ENCODE measurements at regions not wholly inside any gene's neighbourhood (a gene's known extent, or its start where the extent isn't known, plus 50 kb on each side); places are given as distances from the start of the nearest gene placed in this dataset.
A peak's percentile ranks its signal among the peaks of the same experiment; 100 is the strongest.
"Not testable (repeated sequence)": the region's sequence is repeated elsewhere in the genome, so short reads cannot be mapped to it uniquely, and the experiment has no call there.

DNA sequence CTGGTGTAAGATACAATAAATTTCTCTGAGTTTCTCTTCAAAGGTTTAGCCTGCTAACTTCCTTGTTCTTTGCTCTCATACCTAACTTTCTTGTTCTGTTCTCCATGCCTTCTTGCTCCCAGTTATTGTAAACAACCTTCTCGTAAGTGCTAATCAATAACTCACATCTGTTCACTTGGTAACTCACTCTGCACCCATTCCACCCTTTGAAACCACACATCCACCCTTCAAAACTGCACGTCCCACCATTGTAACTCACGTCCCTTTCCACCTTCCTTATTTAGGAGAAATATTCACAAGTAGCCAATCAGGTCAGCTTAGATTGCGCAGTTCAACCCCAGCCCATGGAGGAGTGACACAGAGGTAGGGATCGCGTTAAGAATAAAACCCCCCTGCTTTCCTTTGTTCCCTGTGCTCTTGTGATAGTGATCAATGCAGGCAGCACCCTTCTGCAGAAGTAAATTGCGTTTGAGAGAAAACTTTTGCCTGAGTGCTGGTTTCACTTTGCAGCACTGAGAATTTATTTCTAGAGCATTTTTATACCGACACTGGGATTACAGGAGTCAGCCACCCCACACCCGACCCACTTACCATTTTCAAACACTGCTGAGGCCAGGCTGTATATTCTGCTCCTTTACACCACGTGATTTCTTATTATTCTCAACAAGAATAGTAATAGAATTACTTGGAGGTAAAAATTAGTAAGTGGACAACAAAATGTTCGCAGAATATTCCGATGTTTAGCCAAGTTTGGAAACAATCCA, 789.2 kb upstream of the RGS18 start:
- no peak for DNase-seq

- DNase-seq, result no peak
Measured at GRCh38 chr1:191371626-191372025, 786.6 kb upstream of the RGS18 start.

DNA sequence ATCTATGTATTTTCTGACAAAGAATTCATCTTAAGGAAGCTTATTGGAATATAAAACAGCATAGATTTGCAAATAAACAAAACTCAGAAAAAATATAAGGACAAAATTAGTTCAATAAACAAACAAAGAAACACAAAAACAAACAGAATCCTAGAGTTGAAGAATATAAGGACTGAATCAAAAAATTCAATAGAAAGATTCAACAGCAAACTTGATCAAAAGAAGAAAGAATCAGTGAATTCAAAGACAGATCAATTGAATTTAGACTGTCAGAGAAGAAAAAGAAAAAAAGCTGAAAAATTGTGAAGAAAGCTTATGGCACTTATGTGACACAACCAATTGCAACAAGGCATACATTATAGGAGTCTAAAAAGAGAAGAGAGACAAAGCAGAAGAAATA, 770.0 kb upstream of the RGS18 start:
- no peak for DNase-seq

DNA sequence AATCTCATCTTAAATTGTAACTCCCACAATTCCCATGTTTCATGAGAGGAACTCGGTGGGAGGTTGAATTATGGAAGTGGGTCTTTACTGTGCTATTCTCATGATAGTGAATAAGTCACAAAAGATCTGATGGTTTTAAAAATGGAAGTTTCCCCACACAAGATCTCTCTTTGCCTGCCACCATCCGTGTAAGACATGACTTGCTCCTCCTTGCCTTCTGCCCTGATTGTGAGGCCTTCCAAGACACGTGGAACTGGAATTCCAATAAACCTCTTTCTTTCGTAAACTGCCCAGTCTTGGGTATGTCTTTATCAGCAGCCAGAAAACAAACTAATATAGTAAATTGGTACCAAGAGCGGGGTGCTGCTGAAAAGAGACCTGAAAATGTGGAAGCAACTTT, 761.6 kb upstream of the RGS18 start:
- DNase-seq, result no peak

DNA sequence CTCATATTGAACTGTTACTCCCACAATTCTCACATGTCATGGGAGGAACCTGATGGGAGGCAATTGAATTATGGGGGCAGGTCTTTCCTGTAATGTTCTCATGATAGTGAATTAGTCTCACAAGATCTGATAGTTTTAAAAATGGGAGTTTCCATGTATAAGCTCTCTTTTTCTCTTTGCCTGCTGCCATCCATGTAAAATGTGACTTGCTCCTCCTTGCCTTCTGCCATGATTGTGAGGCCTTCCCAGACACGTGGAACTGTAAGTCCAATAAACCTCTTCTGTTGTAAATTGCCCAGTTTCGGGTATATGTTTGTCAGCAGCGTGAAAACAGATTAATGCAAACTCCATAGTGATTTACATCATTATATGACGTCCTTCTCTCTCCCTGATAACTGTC, 759.7 kb upstream of the RGS18 start:
- DNase-seq, result no peak

GRCh38 chr1:191405417-191405816, 752.8 kb upstream of the RGS18 start:
- DNase-seq, result no peak

DNA sequence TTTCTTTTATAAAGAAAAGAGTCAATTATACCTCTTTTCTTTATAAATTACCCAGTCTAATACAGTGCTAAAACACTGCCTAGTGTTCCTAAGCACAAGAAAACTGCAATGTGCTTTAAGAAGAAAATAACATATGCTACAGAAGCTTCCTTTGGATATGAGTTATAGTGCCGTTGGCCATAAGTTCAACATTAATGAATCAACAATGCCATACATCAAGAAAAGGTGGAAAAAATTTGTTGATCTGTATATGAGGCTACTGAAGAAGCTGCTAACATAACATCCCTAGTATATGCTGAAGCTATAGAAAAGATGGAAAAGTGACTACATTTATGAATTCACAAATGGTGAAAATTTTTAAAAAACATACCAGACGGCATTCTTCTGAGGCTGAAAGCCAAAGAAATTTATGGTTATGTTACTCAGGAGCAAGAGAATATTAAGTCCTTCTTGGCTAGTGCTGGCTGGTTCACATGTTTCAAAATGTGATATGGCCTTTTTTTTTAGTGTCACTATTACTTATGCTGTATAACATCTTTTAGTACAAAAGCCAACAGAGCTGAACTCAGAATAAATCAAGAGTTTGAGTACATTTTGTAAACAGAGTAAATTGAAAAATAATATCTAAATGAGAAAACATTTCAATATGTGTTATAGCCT, 743.2 kb upstream of the RGS18 start:
- DNase-seq, result no peak

DNA sequence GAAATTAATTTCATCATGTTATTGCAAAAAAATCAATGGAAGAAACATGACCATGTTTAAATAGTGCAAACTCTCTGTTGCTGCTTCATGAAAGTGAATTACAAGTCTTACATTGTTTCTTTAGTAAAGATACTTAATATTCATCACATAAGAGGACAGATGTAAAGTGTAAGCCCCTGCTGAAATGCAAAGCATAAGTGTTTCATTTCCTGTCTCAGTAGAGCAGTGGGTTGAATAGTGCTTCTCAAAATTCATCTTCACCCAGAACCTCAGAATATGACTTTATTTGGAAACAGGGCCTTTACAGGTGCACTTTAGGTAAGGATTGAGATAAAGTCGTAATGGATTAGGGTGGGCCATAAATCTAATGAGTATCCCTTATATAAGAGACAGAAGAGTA, 738.4 kb upstream of the RGS18 start:
- no peak for DNase-seq

DNA sequence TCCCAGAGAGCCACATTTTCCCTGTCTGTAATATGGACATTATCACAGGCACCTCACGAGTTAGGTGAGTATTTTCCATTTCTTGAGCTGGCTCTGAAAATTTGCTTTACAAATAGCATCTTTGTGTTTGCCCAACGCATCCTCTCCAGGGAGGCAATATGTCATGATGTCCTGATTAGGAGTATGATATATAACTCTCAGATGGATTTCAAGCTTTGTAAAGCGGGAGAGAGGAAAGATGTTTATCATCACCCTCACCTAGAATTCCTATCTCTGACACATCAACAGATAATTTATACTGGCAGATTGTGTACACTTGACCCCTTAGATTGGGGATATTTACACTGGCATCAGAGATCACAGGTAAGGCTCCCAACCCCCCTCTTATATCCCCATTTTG, 730.7 kb upstream of the RGS18 start:
- DNase-seq, result no peak

DNA sequence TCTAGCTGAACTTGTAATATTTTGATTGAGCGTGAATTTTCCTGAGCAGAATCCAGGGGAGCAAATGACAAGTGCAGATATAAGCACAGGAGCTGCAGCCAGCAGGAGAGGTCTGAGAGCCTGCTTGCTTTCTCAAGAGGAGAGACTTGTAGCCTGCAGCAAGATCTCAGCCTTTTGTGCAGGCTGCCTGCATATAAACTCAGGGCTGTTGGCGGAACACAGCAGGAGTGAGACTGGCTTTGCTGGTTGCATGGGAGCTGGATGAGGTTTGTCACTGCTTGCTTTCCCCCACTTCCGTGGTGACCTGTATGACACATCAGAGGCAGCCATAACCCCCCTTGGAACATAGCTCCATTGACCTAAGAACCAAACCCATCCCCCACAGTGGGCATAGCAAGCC, 725.4 kb upstream of the RGS18 start:
- DNase-seq, result no peak

- no peak for DNase-seq
Measured at GRCh38 chr1:191438979-191439378, 719.3 kb upstream of the RGS18 start.

DNA sequence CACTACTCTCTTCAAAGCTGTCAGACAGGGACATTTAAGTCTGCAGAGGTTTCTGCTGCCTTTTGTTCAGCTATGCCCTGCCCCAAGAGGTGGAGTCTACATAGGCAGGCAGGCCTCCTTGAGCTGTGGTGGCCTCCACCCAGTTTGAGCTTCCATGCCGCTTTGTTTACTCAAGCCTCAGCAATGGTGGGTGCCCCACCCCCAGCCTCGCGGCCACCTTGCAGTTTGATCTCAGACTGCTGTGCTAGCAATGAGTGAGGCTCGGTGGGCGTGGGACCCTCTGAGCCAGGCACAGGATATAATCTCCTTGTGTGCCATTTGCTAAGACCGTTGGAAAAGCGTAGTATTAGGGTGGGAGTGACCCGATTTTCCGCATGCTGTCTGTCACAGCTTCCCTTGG, 710.0 kb upstream of the RGS18 start:
- DNase-seq, result not testable (repeated sequence)

DNA sequence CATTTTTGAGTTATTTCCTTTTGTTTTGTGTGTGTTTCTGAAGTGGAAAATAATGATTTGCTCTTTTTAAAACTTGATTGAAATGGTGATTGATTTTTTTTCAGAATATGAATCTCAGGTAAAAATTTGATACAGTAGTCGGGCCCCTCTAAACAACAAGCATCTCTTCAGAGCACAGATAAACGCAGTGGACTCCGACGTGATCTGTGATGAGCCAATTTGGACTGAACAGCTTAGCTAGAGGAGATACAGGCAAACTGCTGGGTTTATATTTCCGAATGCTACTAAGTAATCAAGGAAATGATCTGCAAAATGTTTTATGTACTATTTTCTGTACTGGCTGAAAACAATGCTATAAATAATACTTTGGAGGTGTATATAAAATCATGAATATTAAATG, 705.7 kb upstream of the RGS18 start:
- no peak for DNase-seq

GRCh38 chr1:191453487-191453886, 704.8 kb upstream of the RGS18 start:
- no peak for DNase-seq

DNA sequence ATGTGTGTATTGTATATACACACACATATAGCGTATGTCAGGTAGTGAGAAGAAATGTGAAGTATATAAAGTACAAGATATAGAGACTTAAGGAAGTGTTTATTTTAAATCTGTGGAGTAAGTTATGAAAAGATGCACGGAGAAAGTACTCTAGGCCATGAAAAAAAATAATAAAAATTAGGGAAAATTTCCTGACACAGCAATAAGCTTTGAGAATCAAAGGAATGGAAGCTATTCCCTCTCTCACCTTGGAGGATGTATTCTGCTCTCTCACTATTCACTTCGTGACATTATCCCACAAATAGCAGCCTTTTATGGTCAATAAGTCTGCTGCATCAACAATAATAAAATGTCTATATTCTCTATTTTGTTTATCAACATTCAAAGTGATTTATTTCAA, 700.4 kb upstream of the RGS18 start:
- no peak for DNase-seq

GRCh38 chr1:191460234-191460633, 698.0 kb upstream of the RGS18 start:
- no peak for DNase-seq

DNA sequence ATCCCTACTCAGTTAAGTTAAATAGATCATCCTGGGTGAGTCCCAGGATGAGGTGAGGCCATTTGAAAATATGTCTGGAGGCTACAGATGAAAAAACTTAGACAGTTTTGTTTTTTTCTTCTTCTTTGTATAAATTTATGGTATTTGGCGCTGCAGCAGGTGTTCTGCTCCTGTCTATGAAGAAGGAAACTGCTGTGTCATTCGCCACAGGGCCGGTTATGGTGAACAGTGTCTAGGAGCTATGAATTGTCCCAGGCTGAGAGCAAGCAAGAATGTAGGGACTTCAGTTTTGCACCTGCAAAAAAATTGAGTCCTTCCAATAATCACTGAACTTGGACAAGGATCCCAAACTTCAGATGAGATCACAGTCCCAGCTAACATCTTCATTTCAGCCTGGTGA, 674.3 kb upstream of the RGS18 start:
- no peak for DNase-seq

DNA sequence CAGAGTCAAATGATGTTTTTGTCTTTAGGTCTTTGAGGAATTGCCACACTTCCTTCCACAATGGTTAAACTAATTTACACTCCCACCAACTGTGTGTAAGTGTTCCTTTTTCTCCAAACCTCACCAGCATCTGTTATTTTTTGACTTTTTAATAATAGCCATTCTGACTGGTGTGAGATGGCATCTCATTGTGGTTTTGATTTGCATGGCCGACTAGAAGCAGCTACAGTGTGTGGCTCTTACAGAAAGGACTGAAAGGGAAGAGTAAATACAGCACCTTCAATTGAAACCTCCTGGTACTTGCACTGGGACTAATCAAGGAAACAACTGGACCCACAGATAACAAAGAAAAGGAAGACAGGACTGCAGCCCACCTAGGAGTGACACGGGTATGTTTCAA, 668.0 kb upstream of the RGS18 start:
- DNase-seq, result no peak

- no peak for DNase-seq
Measured at GRCh38 chr1:191495040-191495439, 663.2 kb upstream of the RGS18 start.

DNA sequence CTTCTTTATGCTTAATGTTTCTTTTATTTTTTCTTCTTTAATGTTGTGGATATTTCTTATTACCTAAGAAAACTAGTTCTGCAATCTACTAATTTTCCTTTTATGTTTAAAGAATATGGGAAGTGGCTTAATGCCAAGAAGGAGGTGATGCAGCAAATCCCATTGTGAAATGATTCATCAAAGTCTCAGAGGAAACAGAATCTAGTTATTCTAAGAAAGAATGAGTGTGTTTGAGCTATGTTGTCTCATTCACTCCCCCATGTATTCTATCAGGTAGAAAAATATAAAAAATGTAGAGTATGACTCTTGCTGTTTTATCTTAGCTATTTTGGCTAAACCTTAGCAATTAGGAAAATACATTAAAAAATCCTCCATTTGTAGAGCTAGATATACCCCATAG, 659.9 kb upstream of the RGS18 start:
- DNase-seq, result peak; percentile 43

- DNase-seq, result no peak
Measured at GRCh38 chr1:191498825-191499224, 659.4 kb upstream of the RGS18 start.

GRCh38 chr1:191504999-191505398, 653.3 kb upstream of the RGS18 start:
- no peak for DNase-seq

DNA sequence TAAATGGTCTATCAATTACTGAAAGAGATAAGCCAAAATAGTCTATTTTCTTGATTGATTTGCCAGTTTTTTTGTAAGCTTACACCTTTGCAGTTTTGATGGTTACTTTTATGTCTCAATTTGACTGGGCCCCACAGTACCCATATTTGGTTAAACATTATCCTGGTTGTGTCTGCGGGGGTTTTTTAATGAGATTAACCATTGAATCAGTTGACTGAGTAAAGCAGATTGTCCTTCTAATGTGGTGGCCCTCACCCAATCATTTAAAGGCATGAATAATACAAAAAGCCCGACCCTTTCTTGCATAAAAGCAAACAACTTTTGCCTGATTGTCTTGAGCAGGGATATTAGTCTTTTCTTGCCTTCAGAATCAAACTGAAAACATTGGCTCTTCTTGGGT, 650.0 kb upstream of the RGS18 start:
- DNase-seq, result no peak

- DNase-seq, result not testable (repeated sequence)
Measured at GRCh38 chr1:191511480-191511879, 646.8 kb upstream of the RGS18 start.

- DNase-seq, result no peak
Measured at GRCh38 chr1:191517826-191518225, 640.4 kb upstream of the RGS18 start.
